ENCODE measurements at regions not wholly inside any gene's neighbourhood (a gene's known extent, or its start where the extent isn't known, plus 50 kb on each side); places are given as distances from the start of the nearest gene placed in this dataset.

DNA sequence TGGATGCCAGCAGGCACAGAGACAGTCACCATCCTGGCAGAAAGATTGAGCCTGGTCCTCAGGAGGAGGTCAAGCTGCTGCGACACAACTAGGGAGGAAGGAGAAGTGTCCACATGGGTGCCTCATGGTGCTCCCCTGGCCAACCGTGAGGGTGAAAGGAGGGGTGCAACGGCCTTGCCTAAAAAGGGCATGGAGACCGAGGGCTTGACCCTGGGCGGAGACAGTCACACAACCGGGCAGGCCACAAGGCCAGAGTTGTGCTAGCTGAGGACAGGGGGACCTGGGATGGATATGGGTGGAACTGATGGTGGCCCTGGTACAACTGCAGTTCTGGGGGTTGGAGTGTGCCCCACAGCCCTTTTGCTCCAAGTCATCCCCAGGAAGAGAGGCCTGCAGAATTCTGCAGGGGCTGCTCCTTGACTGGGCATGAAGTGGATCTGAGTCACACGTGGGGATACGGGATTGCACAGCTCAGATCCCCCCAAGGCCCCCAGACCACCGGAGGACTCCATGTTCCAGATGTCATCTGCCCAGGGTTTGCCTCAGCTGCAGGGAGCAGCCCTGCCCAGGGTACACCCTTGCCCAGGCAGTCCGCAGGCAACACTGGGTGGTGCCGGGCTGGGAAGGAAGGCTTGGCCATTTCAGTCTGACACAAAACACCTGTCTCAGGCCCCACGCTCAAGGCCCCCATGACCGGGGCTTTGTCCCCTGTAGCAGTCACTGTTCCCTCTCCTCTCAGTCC lies 602.3 kb upstream of the MGMT start:
- no peaks in the 10 kb centered on the region for H3K36me3 ChIP-seq (ENCODE audit: control insufficient read depth in 2 of 2, insufficient read depth in 2 of 2, low read length in 2 of 2)
- H3K27ac ChIP-seq (ENCODE audit: low read length) = no peak overlapping the region
- H3K27me3 ChIP-seq (ENCODE audit: control insufficient read depth in 1 of 2, insufficient read depth in 2 of 2, low read length in 2 of 2) = no peaks in the 10 kb centered on the region
- no peaks in the 10 kb centered on the region for H3K9me3 ChIP-seq (ENCODE audit: control insufficient read depth in 2 of 2, low read length in 2 of 2)
- H3K4me3 ChIP-seq (ENCODE audit: low read length in 2 of 2) = no peak overlapping the region
- no peaks in the 10 kb centered on the region for H3K4me1 ChIP-seq (ENCODE audit: control insufficient read depth, insufficient read depth, low read length)
- no peak overlapping the region for H3K9ac ChIP-seq (ENCODE audit: low read length in 2 of 2)

DNA sequence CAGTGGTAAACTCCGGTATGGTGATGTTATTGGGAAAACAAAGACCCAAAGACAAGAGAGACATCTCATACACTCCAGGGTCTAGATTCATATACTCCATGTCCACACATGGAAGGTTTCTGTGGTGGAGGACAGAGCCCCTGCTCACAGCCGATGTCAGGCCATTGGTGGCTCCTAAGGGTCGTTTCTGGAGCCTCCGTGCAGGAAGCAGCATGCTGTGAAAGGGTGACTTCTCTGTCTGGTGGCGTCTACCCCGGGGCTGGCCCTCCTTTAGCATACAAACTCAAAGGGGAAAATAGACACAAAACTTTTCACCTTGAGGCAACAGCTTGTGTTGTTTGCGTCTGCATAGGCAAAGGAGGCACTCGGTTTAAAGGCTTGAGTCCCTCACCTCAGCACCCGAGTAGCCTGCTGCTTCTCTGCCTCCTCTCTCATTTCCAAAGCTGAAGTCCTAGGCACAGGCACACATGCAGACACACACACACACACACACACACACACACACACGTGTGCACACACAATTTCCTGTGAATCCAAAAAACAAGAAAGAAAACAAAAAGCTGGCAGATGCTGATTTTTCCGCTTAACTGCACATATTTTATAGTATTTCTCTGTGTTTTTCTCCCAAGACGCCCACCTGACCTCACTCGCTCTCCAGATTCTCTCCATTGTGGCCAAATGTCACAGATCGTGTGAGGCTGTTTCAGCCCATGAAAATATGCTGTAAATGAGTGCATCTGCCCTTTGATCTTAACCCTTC lies 601.4 kb upstream of the MGMT start:
- no peaks in the 10 kb centered on the region for H3K9me3 ChIP-seq (ENCODE audit: control insufficient read depth in 2 of 2, low read length in 2 of 2)

DNA sequence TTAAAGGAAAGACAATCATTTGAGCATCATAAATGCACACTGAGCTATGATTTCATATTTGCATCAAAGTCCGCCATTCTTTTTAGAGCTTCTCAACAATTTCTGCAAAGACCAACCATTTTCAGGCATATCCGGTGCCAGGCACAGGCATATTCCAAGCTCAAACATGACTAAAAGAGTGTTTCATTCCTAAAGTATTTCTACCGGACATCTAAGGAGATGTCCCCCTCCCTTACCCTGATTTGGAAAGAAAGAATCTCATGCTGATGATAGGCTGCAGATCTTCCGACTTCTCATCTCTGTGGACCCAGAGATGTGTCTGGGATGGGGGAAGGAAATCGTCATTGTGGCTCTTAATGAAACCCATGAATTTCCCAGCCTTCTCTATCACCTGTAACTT lies 600.5 kb upstream of the MGMT start:
- H3K9ac ChIP-seq (ENCODE audit: low read length in 2 of 2) = no peak overlapping the region
- H3K36me3 ChIP-seq (ENCODE audit: control insufficient read depth in 2 of 2, insufficient read depth in 2 of 2, low read length in 2 of 2) = no peaks in the 10 kb centered on the region
- no peaks in the 10 kb centered on the region for H3K9me3 ChIP-seq (ENCODE audit: control insufficient read depth in 2 of 2, low read length in 2 of 2)
- no peak overlapping the region for H3K4me3 ChIP-seq (ENCODE audit: low read length in 2 of 2)
- H3K27ac ChIP-seq (ENCODE audit: low read length) = no peak overlapping the region
- peaks cover 0 to 2% of the 10 kb centered on the region in 2 donors for H3K27me3 ChIP-seq (ENCODE audit: control insufficient read depth in 1 of 2, insufficient read depth in 2 of 2, low read length in 2 of 2)
- H3K4me1 ChIP-seq (ENCODE audit: control insufficient read depth, insufficient read depth, low read length) = no peaks in the 10 kb centered on the region

More for the DNA sequence above, 601.4 kb upstream of the MGMT start:
- Histone ChIP-seq H3K27me3 (ENCODE audit: control insufficient read depth in 1 of 2, insufficient read depth in 2 of 2, low read length in 2 of 2) (no peaks in the 10 kb centered on the region), H3K9ac (ENCODE audit: low read length in 2 of 2) (no peak overlapping the region), H3K27ac (ENCODE audit: low read length) (no peak overlapping the region), H3K4me3 (ENCODE audit: low read length in 2 of 2) (no peak overlapping the region), H3K36me3 (ENCODE audit: control insufficient read depth in 2 of 2, insufficient read depth in 2 of 2, low read length in 2 of 2) (no peaks in the 10 kb centered on the region), H3K4me1 (ENCODE audit: control insufficient read depth, insufficient read depth, low read length) (no peaks in the 10 kb centered on the region)

DNA sequence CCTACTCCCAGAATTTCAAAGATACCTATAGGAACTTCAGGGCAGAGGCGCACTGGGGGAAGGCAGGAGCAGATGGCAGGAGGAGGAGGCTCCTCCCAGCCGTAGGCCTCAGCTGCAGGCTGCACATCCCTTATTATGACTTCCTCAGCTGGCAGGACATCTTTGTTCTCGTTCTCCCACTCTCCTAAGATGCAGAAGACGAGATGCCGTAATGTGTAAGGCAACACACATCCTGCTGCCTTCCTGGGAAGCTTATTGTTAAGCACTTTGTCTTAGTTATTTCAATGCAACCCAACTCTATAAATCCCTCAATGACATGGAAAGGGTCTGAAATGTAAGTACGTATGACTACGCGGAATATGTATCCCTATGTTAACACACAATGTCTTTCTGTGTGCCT lies 599.8 kb upstream of the MGMT start:
- no peaks in the 10 kb centered on the region for H3K4me1 ChIP-seq (ENCODE audit: control insufficient read depth, insufficient read depth, low read length)

DNA sequence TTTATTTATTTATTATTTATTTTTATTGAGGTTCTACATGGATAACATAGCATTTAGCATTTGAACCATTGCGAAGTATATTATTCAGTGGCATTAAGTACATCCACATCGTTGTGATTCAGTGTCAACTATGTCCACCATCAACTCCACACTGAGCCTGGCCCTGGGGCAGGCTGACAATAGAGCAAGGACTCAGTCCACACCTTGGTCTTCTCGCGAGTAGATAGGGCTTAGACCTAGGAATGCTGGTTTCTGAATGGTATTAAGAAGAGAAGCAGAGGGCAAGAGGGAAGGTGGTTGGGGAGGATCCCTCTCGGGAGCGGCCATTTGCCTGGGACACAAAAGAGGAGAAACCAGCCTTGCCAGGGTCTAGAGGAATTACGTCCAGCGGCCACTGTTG lies 599.2 kb upstream of the MGMT start:
- Histone ChIP-seq H3K9me3 (ENCODE audit: control insufficient read depth in 2 of 2, low read length in 2 of 2) (no peaks in the 10 kb centered on the region), H3K27ac (ENCODE audit: low read length) (no peak overlapping the region), H3K27me3 (ENCODE audit: control insufficient read depth in 1 of 2, insufficient read depth in 2 of 2, low read length in 2 of 2) (peaks cover 0 to 2% of the 10 kb centered on the region in 2 donors), H3K36me3 (ENCODE audit: control insufficient read depth in 2 of 2, insufficient read depth in 2 of 2, low read length in 2 of 2) (no peaks in the 10 kb centered on the region), H3K4me3 (ENCODE audit: low read length in 2 of 2) (no peak overlapping the region), H3K9ac (ENCODE audit: low read length in 2 of 2) (no peak overlapping the region), H3K4me1 (ENCODE audit: control insufficient read depth, insufficient read depth, low read length) (no peaks in the 10 kb centered on the region)

More for the DNA sequence above, 599.8 kb upstream of the MGMT start:
- Histone ChIP-seq H3K4me3 (ENCODE audit: low read length in 2 of 2) (no peak overlapping the region), H3K36me3 (ENCODE audit: control insufficient read depth in 2 of 2, insufficient read depth in 2 of 2, low read length in 2 of 2) (no peaks in the 10 kb centered on the region), H3K27me3 (ENCODE audit: control insufficient read depth in 1 of 2, insufficient read depth in 2 of 2, low read length in 2 of 2) (peaks cover 0 to 2% of the 10 kb centered on the region in 2 donors), H3K9me3 (ENCODE audit: control insufficient read depth in 2 of 2, low read length in 2 of 2) (no peaks in the 10 kb centered on the region), H3K27ac (ENCODE audit: low read length) (no peak overlapping the region), H3K9ac (ENCODE audit: low read length in 2 of 2) (no peak overlapping the region)

DNA sequence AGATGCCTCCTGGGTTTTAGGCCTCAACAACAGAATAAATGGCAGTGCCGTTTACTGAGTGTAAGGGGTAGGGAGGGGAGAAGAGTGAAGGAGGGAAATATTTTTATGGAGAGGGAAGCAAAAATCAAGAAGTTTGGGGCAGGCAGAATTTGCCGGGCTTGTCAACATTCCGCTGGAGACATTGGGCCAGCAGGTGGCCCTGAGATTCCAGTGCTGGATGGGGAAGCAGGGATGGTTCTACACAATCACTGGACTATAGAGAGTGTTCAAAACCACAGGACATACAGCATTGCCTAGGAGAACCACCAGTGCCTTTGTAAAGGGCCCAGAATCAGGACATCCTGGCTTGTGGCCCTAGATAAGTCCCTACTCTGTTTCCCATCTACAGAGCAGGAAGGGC lies 598.6 kb upstream of the MGMT start:
- H3K27me3 ChIP-seq (ENCODE audit: control insufficient read depth in 1 of 2, insufficient read depth in 2 of 2, low read length in 2 of 2) = peaks cover 0 to 2% of the 10 kb centered on the region in 2 donors
- no peak overlapping the region for H3K4me3 ChIP-seq (ENCODE audit: low read length in 2 of 2)
- no peak overlapping the region for H3K27ac ChIP-seq (ENCODE audit: low read length)
- no peaks in the 10 kb centered on the region for H3K4me1 ChIP-seq (ENCODE audit: control insufficient read depth, insufficient read depth, low read length)
- no peaks in the 10 kb centered on the region for H3K9me3 ChIP-seq (ENCODE audit: control insufficient read depth in 2 of 2, low read length in 2 of 2)
- H3K36me3 ChIP-seq (ENCODE audit: control insufficient read depth in 2 of 2, insufficient read depth in 2 of 2, low read length in 2 of 2) = no peaks in the 10 kb centered on the region
- no peak overlapping the region for H3K9ac ChIP-seq (ENCODE audit: low read length in 2 of 2)

DNA sequence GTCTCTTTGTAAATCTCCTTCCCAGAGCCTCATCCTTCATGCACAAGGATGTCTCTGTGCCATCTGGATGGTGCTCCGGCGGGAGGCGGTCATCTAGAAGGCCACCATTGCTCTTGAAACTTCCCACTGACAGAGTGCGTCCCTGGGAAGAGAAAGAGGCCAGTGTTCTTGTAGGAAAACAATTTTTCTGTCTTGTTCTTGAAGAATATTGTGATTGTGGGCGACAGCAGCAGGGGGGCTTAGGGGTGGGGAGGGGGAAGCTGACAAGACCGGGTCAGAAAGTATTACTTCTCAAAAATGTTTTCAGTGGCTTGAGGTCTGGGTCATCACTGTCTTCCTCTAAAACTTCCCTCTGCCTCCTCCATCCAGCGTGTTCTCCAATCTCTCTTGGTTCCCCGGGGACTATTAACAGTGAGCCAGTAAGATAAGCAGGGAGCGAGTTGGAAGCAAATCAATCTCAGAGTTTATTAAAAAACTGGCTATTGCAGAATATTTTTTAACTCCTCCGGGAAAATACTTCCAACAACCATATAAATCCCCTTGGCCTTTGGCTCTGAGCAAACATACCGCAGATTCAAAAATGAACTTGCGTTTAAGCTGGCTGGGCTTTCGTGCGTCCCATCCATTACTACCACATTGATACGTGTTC lies 597.8 kb upstream of the MGMT start:
- Histone ChIP-seq H3K27me3 (ENCODE audit: control insufficient read depth in 1 of 2, insufficient read depth in 2 of 2, low read length in 2 of 2) (peaks cover 0 to 2% of the 10 kb centered on the region in 2 donors), H3K36me3 (ENCODE audit: control insufficient read depth in 2 of 2, insufficient read depth in 2 of 2, low read length in 2 of 2) (no peaks in the 10 kb centered on the region), H3K27ac (ENCODE audit: low read length) (no peak overlapping the region), H3K9ac (ENCODE audit: low read length in 2 of 2) (no peak overlapping the region), H3K9me3 (ENCODE audit: control insufficient read depth in 2 of 2, low read length in 2 of 2) (no peaks in the 10 kb centered on the region), H3K4me1 (ENCODE audit: control insufficient read depth, insufficient read depth, low read length) (no peaks in the 10 kb centered on the region), H3K4me3 (ENCODE audit: low read length in 2 of 2) (no peak overlapping the region)

DNA sequence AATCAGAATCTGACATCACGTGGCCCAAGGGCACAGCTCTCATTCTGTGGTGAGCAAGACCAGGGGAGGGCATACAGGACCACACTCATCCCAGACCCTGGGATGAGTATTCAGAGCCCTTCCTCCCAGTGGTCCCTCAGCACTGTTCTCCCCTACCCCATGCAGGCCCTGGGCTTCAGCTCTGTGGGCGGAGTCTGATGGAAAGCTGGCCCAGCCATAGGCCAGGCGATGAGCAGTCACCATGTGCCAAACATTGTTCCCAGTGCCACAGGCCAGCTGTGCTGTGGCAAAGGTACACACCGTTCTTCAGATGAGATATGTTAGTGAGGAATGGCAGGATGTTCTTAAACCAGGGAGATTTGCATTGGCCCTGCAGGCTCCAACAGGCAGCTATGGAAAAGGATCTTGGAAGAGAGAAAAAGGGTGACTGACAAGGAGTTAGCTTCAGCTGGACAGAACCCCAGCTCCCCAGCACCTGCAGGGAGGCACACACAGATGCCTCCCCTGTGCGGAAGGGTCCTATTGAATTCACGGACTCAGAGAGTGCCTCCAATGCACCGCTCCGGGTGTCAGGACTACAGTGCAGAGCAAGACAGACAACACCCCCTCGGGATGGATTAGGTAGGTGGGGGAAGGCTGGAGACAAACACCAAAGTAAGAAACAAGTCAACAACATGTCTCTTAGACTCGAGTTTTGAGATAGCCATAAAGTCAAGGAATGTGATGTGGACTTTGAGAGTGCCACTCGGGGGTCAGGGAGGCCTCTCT lies 596.0 kb upstream of the MGMT start:
- no peak overlapping the region for H3K4me3 ChIP-seq (ENCODE audit: low read length in 2 of 2)
- no peak overlapping the region for H3K9ac ChIP-seq (ENCODE audit: low read length in 2 of 2)
- no peak overlapping the region for H3K27ac ChIP-seq (ENCODE audit: low read length)
- no peaks in the 10 kb centered on the region for H3K36me3 ChIP-seq (ENCODE audit: control insufficient read depth in 2 of 2, insufficient read depth in 2 of 2, low read length in 2 of 2)
- H3K9me3 ChIP-seq (ENCODE audit: control insufficient read depth in 2 of 2, low read length in 2 of 2) = no peaks in the 10 kb centered on the region
- H3K27me3 ChIP-seq (ENCODE audit: control insufficient read depth in 1 of 2, insufficient read depth in 2 of 2, low read length in 2 of 2) = peaks cover 0 to 2% of the 10 kb centered on the region in 2 donors
- H3K4me1 ChIP-seq (ENCODE audit: control insufficient read depth, insufficient read depth, low read length) = no peaks in the 10 kb centered on the region

DNA sequence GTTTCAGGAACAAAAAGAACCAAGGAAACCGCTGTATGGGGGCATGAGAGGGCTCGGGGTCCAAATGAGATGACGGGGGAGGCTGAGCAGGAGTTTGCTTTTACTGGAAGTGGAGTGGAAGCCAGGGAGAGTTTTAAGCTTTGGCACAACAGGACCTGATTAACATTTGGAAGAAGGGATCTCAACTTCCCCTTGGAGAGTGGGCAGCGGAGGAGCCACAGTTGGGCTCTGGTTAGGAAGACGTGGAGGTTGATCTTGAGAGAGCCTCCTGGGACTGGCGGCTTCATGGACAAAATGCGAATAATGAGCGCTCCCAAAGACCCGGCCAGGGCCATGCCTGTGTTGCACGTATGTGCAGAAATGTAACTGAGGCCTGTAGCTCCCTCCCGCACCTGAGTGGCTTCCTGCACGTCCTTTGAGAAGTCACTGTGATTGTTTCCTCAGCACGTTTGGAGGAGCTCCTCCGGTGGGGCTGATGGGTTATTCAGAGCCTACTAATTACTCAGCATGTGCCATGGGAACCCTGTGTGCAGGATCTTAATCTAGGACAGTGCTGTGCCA lies 595.3 kb upstream of the MGMT start:
- no peak overlapping the region for H3K9ac ChIP-seq (ENCODE audit: low read length in 2 of 2)
- H3K4me1 ChIP-seq (ENCODE audit: control insufficient read depth, insufficient read depth, low read length) = no peaks in the 10 kb centered on the region
- no peaks in the 10 kb centered on the region for H3K9me3 ChIP-seq (ENCODE audit: control insufficient read depth in 2 of 2, low read length in 2 of 2)
- no peaks in the 10 kb centered on the region for H3K36me3 ChIP-seq (ENCODE audit: control insufficient read depth in 2 of 2, insufficient read depth in 2 of 2, low read length in 2 of 2)
- H3K27me3 ChIP-seq (ENCODE audit: control insufficient read depth in 1 of 2, insufficient read depth in 2 of 2, low read length in 2 of 2) = peaks cover 0 to 2% of the 10 kb centered on the region in 2 donors
- H3K4me3 ChIP-seq (ENCODE audit: low read length in 2 of 2) = no peak overlapping the region
- no peak overlapping the region for H3K27ac ChIP-seq (ENCODE audit: low read length)

DNA sequence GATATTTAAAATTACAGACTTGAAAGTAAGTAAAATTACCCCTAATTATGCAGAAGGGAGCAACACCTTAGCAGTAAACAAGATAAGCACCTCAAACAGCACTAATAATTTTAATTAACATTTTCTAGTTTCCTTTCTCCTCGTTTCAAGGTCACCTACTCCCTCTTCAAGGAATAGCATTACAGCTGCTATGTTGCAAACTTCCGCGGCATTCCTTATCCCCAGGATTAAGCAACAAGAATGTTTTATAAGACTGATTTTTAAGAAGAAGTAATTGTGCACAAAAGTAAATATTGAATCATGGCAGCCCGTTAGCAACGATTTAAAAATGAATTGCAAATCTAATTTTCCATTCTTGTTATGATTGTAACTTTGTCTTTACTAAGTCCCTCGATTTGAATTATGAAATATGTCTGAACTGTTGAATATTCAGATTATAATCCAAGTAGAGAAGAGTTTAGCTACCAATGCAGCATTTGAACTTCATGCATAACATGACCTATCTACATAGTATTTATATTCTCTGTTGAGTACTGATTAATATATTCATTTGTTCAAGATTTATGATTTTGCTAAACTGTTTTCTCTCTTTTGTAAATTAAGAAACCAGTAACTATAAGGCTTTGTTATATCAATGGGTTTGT lies 593.5 kb upstream of the MGMT start:
- Histone ChIP-seq H3K9me3 (ENCODE audit: control insufficient read depth in 2 of 2, low read length in 2 of 2) (no peaks in the 10 kb centered on the region), H3K4me1 (ENCODE audit: control insufficient read depth, insufficient read depth, low read length) (no peaks in the 10 kb centered on the region), H3K36me3 (ENCODE audit: control insufficient read depth in 2 of 2, insufficient read depth in 2 of 2, low read length in 2 of 2) (no peaks in the 10 kb centered on the region), H3K27ac (ENCODE audit: low read length) (no peak overlapping the region), H3K4me3 (ENCODE audit: low read length in 2 of 2) (no peak overlapping the region), H3K9ac (ENCODE audit: low read length in 2 of 2) (no peak overlapping the region), H3K27me3 (ENCODE audit: control insufficient read depth in 1 of 2, insufficient read depth in 2 of 2, low read length in 2 of 2) (peaks cover 0 to 2% of the 10 kb centered on the region in 2 donors)
